HCT116 (cell line): ENCODE measurements at regions not wholly inside any gene's neighbourhood (a gene's known extent, or its start where the extent isn't known, plus 50 kb on each side); places are given as distances from the start of the nearest gene placed in this dataset.

Experiments used
- EGR1 ChIP-seq: IDR thresholded peaks from 2 replicates; pipeline ENCODE4 v1.6.1; 2012; ENCODE audit warnings: low read depth
- ELF1 ChIP-seq: IDR thresholded peaks from 2 replicates; pipeline ENCODE4 v1.6.1; 2012; ENCODE audit warnings: low read depth, borderline replicate concordance
- EZH2 ChIP-seq: fragments of 200-600 bp; sonication (generic); IDR thresholded peaks from 2 replicates; pipeline ENCODE4 v1.6.1; 2017; ENCODE audit warnings: antibody characterized with exemption, mixed run types
- EZH2phosphoT487 ChIP-seq: fragments of 200-600 bp; IDR thresholded peaks from 2 replicates; pipeline ENCODE4 v1.6.1; 2018; ENCODE audit warnings: antibody characterized with exemption, borderline replicate concordance
- FOSL1 ChIP-seq: IDR thresholded peaks from 2 replicates; pipeline ENCODE4 v1.6.1; 2012; ENCODE audit warnings: low read depth
- TCF7L2 ChIP-seq: IDR thresholded peaks from 2 replicates; pipeline ENCODE4 v1.7.0; 2011; ENCODE audit warnings: borderline replicate concordance, inconsistent platforms; ENCODE audit not compliant: insufficient read depth, insufficient read length; ENCODE audit errors: extremely low read depth
- YY1 ChIP-seq: IDR thresholded peaks from 2 replicates; pipeline ENCODE4 v1.6.1; 2011; ENCODE audit warnings: low read length, low read depth, moderate library complexity, mild to moderate bottlenecking; ENCODE audit not compliant: insufficient replicate concordance; ENCODE audit errors: extremely low read depth
- ZBTB33 ChIP-seq: IDR thresholded peaks from 2 replicates; pipeline ENCODE4 v1.6.1; 2011; ENCODE audit warnings: mild to moderate bottlenecking, low read length, moderate library complexity; ENCODE audit not compliant: insufficient replicate concordance; ENCODE audit errors: extremely low read depth
- TF ChIP-seq, protein P1 (sequence below): IDR thresholded peaks from 2 replicates; pipeline ENCODE4 v1.6.1; 2012; ENCODE audit warnings: low read depth

DNA sequence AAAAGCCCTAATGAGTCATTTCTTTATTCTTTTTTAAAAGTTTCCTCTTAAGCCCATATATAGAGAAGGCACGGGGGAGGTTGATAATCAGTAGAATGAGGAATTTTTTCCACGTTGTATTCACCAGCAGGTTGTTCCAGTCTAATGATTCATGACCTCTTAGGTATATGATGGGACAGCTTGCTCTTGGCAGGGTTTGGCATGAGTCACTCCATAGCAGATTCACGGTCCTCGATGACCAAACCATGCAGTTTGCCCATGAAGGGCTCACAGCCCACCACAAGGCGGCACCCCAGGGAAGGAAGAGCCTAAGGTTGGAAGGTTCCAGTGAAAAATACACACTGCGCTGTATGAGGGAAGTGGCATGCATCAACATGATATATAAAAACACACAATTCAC is 623.8 kb upstream of the DIPK2B start (continued):
- TF ChIP-seq ZBTB33 (no peak), EZH2phosphoT487 (no peak), FOSL1 (peak; percentile 86), TCF7L2 (no peak), EZH2 (no peak), YY1 (peak; percentile 31), ELF1 (no peak), EGR1 (peak; percentile 39; the same call in 1 of the 2 replicates)
- TF ChIP-seq, protein P1, sequence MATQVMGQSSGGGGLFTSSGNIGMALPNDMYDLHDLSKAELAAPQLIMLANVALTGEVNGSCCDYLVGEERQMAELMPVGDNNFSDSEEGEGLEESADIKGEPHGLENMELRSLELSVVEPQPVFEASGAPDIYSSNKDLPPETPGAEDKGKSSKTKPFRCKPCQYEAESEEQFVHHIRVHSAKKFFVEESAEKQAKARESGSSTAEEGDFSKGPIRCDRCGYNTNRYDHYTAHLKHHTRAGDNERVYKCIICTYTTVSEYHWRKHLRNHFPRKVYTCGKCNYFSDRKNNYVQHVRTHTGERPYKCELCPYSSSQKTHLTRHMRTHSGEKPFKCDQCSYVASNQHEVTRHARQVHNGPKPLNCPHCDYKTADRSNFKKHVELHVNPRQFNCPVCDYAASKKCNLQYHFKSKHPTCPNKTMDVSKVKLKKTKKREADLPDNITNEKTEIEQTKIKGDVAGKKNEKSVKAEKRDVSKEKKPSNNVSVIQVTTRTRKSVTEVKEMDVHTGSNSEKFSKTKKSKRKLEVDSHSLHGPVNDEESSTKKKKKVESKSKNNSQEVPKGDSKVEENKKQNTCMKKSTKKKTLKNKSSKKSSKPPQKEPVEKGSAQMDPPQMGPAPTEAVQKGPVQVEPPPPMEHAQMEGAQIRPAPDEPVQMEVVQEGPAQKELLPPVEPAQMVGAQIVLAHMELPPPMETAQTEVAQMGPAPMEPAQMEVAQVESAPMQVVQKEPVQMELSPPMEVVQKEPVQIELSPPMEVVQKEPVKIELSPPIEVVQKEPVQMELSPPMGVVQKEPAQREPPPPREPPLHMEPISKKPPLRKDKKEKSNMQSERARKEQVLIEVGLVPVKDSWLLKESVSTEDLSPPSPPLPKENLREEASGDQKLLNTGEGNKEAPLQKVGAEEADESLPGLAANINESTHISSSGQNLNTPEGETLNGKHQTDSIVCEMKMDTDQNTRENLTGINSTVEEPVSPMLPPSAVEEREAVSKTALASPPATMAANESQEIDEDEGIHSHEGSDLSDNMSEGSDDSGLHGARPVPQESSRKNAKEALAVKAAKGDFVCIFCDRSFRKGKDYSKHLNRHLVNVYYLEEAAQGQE: no peak
